B cell (primary cell): ENCODE measurements at regions not wholly inside any gene's neighbourhood (a gene's known extent, or its start where the extent isn't known, plus 50 kb on each side); places are given as distances from the start of the nearest gene placed in this dataset.

Source experiments
- ATAC-seq: fragments of 200-7000 bp; cut with Tn5 transposase; one replicate; pipeline ENCODE4 v1.10.0; 2021; ENCODE audit warnings: low read depth, mild to moderate bottlenecking, moderate number of reproducible peaks, moderate library complexity
- CTCF ChIA-PET: fragments of 350-600 bp; sonication (Branson Sonifier 250); formaldehyde crosslinking; loops from one replicate; lab custom pipeline; 2021; ENCODE audit warnings: antibody characterized with exemption, inconsistent platforms; lab: Charles Lee
- POLR2A ChIA-PET: fragments of 350-600 bp; sonication (Branson Sonifier 250); formaldehyde crosslinking; loops from one replicate; lab custom pipeline; 2021; ENCODE audit warnings: antibody characterized with exemption; lab: Charles Lee
- DNase-seq: peaks from one replicate; pipeline ENCODE4 v3.0.0; 2013
- H2AFZ ChIP-seq: 2 replicates; pipeline ENCODE4 v1.6.1; 2012; ENCODE audit warnings: mild to moderate bottlenecking, low read depth, low read length; ENCODE audit not compliant: insufficient read depth, poor library complexity, severe bottlenecking
- H3K27ac ChIP-seq, 2 donors: 1 replicate in 1 of 2; 2 replicates in 1 of 2; pipeline ENCODE4 v1.5.1; 2012 to 2013; ENCODE audit warnings: low read length in 2 of 2, mild to moderate bottlenecking in 2 of 2, moderate library complexity in 1 of 2
- H3K27me3 ChIP-seq, 4 experiments: fragments of 200-600 bp in 1 of 4; sonication (generic) in 1 of 4; replicated peaks in 1 of 4; 1 replicate in 2 of 4; 2 replicates in 2 of 4; pipeline versions ENCODE4 v1.6.1 to v1.7.0; 2013 to 2016; ENCODE audit warnings: low read length in 3 of 4, mild to moderate bottlenecking in 2 of 4, mixed read lengths in 1 of 4, moderate library complexity in 1 of 4; ENCODE audit not compliant: insufficient read depth in 4 of 4, control insufficient read depth in 3 of 4; ENCODE audit errors: control extremely low read depth in 1 of 4
- H3K36me3 ChIP-seq, 2 experiments: replicated peaks in 1 of 2; 1 replicate in 1 of 2; 2 replicates in 1 of 2; pipeline versions ENCODE4 v1.6.1 to v1.7.1; 2013; ENCODE audit warnings: low read length in 1 of 2; ENCODE audit not compliant: insufficient read depth in 2 of 2, control insufficient read depth in 1 of 2; ENCODE audit errors: control extremely low read depth in 1 of 2, extremely low read depth in 1 of 2
- H3K4me1 ChIP-seq, 2 donors: fragments of 200-600 bp in 1 of 2; sonication (generic) in 1 of 2; 1 replicate in 1 of 2; 2 replicates in 1 of 2; pipeline versions ENCODE4 v1.5.1 to v1.6.1; 2013 to 2017; ENCODE audit warnings: low read length in 2 of 2; ENCODE audit not compliant: control insufficient read depth in 2 of 2, insufficient read depth in 2 of 2
- H3K4me2 ChIP-seq: replicated peaks from 2 replicates; pipeline ENCODE3; 2012; ENCODE audit warnings: mild to moderate bottlenecking, low read depth, low read length; ENCODE audit not compliant: poor library complexity, severe bottlenecking
- H3K4me3 ChIP-seq, 5 experiments: fragments of 200-600 bp in 1 of 5; sonication (generic) in 1 of 5; 1 replicate in 3 of 5; 2 replicates in 2 of 5; pipeline versions ENCODE4 v1.5.1 to v1.7.0; 2011 to 2016; ENCODE audit warnings: low read length in 4 of 5, mild to moderate bottlenecking in 4 of 5, low read depth in 2 of 5, control low read depth in 1 of 5, moderate library complexity in 1 of 5; ENCODE audit not compliant: insufficient read depth in 1 of 5; ENCODE audit errors: control extremely low read depth in 1 of 5, extremely low read depth in 1 of 5
- H3K79me2 ChIP-seq: fragments of 200-600 bp; sonication (generic); one replicate; pipeline ENCODE4 v1.6.0; 2016; ENCODE audit warnings: low read length; ENCODE audit not compliant: control insufficient read depth, insufficient read depth
- H3K9ac ChIP-seq: fragments of 200-600 bp; sonication (generic); 2 replicates; pipeline ENCODE4 v1.6.1; 2017; ENCODE audit warnings: mild to moderate bottlenecking, low read length, moderate library complexity
- H3K9me3 ChIP-seq, 3 donors: one replicate each; pipeline versions ENCODE4 v1.6.1 to v1.7.1; 2013; ENCODE audit warnings: low read length in 2 of 3; ENCODE audit not compliant: control insufficient read depth in 2 of 3, insufficient read depth in 1 of 3; ENCODE audit errors: control extremely low read depth in 1 of 3
- H4K20me1 ChIP-seq: 2 replicates; pipeline ENCODE4 v1.6.0; 2012; ENCODE audit warnings: mild to moderate bottlenecking, low read length; ENCODE audit not compliant: insufficient read depth, control insufficient read depth, poor library complexity, severe bottlenecking
- H3K27ac Mint-ChIP-seq: one replicate; pipeline ENCODE4 v1.8.0; 2021; ENCODE audit warnings: mixed read lengths
- H3K27me3 Mint-ChIP-seq: one replicate; pipeline ENCODE4 v1.8.0; 2021; ENCODE audit warnings: mixed read lengths
- H3K4me1 Mint-ChIP-seq: one replicate; pipeline ENCODE4 v1.8.0; 2021; ENCODE audit warnings: mixed read lengths
- H3K4me3 Mint-ChIP-seq: one replicate; pipeline ENCODE4 v1.8.0; 2021; ENCODE audit warnings: mixed read lengths
- H3K9me3 Mint-ChIP-seq: one replicate; pipeline ENCODE4 v1.8.0; 2022; ENCODE audit warnings: mixed read lengths; ENCODE audit not compliant: insufficient read depth
- EZH2 ChIP-seq: IDR thresholded peaks from 2 replicates; pipeline ENCODE4 v1.6.1; 2012; ENCODE audit warnings: borderline replicate concordance, low read depth, mild to moderate bottlenecking, moderate library complexity, low read length; ENCODE audit not compliant: insufficient read depth, poor library complexity, severe bottlenecking
- WGBS: methylation state at CpG from one replicate; pipeline ENCODE4 v1.1.5; 2013; ENCODE audit warnings: missing lambda C conversion rate; ENCODE audit not compliant: insufficient coverage; 5-methylcytosine and 5-hydroxymethylcytosine counted together
- intact Hi-C: fragments of 100-400 bp; cut with micrococcal nuclease; formaldehyde crosslinking; loops from one replicate; pipeline ENCODE4 v1.10.0; 2022
- TF ChIP-seq, protein P1 (sequence below): fragments of 200-600 bp; IDR thresholded peaks from one replicate; pipeline ENCODE4 v1.8.0; 2022; ENCODE audit warnings: antibody characterized with exemption, mild to moderate bottlenecking

DNA sequence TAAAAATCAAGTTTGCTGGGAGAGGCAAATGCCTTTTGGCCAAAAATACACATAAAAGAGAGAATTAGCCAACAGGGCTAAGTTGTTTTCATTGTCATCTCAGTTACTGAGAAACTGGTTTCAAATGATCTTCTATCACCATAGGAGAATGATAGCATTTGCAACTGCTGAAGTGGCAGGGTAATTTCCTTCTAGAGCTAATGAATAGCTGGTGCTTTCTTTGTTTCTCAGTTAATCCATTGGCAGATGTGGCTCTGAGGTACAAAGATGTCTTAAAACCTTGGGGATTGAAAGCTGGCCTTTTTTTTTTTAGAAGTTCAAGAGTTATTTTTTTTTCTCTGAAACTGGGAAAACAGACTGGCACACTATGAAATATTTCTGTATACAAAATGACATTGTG is 332.7 kb upstream of the KLF12 start:
- no peaks in the 10 kb centered on the region for H3K79me2 ChIP-seq
- DNase-seq (no peak), ATAC-seq (no peak)
- no peaks in the 10 kb centered on the region for H3K9me3 ChIP-seq
- H4K20me1 ChIP-seq, result no peaks in the 10 kb centered on the region
- no peaks in the 10 kb centered on the region for H3K27me3 ChIP-seq
- no peak overlapping the region for H2AFZ ChIP-seq
- H3K4me2 ChIP-seq, result no peak overlapping the region
- H3K27ac ChIP-seq, result no peak overlapping the region
- no peaks in the 10 kb centered on the region for H3K4me1 ChIP-seq
- no peak overlapping the region for H3K4me3 Mint-ChIP-seq
- POLR2A ChIA-PET, result no interaction called here
- no peak for TF ChIP-seq EZH2
- TF ChIP-seq, protein P1, sequence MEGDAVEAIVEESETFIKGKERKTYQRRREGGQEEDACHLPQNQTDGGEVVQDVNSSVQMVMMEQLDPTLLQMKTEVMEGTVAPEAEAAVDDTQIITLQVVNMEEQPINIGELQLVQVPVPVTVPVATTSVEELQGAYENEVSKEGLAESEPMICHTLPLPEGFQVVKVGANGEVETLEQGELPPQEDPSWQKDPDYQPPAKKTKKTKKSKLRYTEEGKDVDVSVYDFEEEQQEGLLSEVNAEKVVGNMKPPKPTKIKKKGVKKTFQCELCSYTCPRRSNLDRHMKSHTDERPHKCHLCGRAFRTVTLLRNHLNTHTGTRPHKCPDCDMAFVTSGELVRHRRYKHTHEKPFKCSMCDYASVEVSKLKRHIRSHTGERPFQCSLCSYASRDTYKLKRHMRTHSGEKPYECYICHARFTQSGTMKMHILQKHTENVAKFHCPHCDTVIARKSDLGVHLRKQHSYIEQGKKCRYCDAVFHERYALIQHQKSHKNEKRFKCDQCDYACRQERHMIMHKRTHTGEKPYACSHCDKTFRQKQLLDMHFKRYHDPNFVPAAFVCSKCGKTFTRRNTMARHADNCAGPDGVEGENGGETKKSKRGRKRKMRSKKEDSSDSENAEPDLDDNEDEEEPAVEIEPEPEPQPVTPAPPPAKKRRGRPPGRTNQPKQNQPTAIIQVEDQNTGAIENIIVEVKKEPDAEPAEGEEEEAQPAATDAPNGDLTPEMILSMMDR, result no peak
- no peak overlapping the region for H3K9ac ChIP-seq
- H3K9me3 Mint-ChIP-seq, result no peaks in the 10 kb centered on the region
- no peaks in the 10 kb centered on the region for H3K4me1 Mint-ChIP-seq
- no peaks in the 10 kb centered on the region for H3K36me3 ChIP-seq
- no peak overlapping the region for H3K4me3 ChIP-seq
- no peak overlapping the region for H3K27ac Mint-ChIP-seq
- intact Hi-C loops, result no loop called here
- H3K27me3 Mint-ChIP-seq, result peaks cover 20% of the 10 kb centered on the region
- CTCF ChIA-PET, result no interaction called here

DNA sequence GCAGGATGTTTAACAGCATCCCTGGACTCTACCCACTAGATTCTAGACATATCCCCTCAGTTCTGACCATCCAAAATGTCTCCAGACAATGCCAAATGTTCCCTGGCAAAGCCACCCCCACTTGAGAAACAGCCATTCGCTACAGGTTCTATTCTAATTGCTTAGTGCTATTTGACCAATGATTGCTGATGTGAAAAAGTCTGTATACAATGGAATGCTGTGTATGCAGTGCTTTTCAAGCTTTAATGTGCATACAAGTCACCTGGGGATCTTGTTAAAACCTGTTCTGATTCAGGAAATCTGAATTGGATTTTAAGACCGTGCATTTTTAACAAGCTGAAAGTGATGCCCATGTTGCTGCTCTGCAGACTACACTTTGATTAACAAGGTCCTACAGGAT is 331.8 kb upstream of the KLF12 start:
- Histone ChIP-seq H3K27me3 (no peaks in the 10 kb centered on the region), H3K4me3 (no peak overlapping the region), H3K27ac (no peak overlapping the region), H3K9me3 (no peaks in the 10 kb centered on the region), H3K36me3 (no peaks in the 10 kb centered on the region), H3K9ac (no peak overlapping the region), H2AFZ (no peak overlapping the region), H3K4me2 (no peak overlapping the region), H3K4me1 (no peaks in the 10 kb centered on the region), H3K79me2 (no peaks in the 10 kb centered on the region), H4K20me1 (no peaks in the 10 kb centered on the region)
- ATAC-seq (no peak), DNase-seq (no peak)
- Mint-ChIP-seq H3K4me1 (no peaks in the 10 kb centered on the region), H3K4me3 (no peak overlapping the region), H3K27me3 (peaks cover 21% of the 10 kb centered on the region), H3K27ac (no peak overlapping the region), H3K9me3 (no peaks in the 10 kb centered on the region)
- TF ChIP-seq, protein P1, result no peak
- no peak for TF ChIP-seq EZH2
- POLR2A ChIA-PET, result no interaction called here
- 100% methylated on average over 1 of the region's 2 CpGs for WGBS
- CTCF ChIA-PET, result no interaction called here
- intact Hi-C loops, result no loop called here
